ENCODE measurements at regions not wholly inside any gene's neighbourhood (a gene's known extent, or its start where the extent isn't known, plus 50 kb on each side); places are given as distances from the start of the nearest gene placed in this dataset.
"Not testable (repeated sequence)": the region's sequence is repeated elsewhere in the genome, so short reads cannot be mapped to it uniquely, and the experiment has no call there.

- intact Hi-C loops (cut with DNase I); DNase-seq (ENCODE audit: low spot score): not testable (repeated sequence)
These were observed 2793.8 kb downstream of the RPIA start for GRCh38 chr2:91485226-91485625.

- intact Hi-C loops (cut with DNase I); DNase-seq (ENCODE audit: low spot score): not testable (repeated sequence)
These were observed 2805.9 kb downstream of the RPIA start for GRCh38 chr2:91497129-91498064.

- DNase-seq (ENCODE audit: low spot score); intact Hi-C loops (cut with DNase I): not testable (repeated sequence)
These were observed 2806.6 kb downstream of the RPIA start for GRCh38 chr2:91498065-91498449.

- DNase-seq (ENCODE audit: low spot score), result peak; percentile 86
- intact Hi-C loops (cut with DNase I), result not testable (repeated sequence)
These were observed 2807.2 kb downstream of the RPIA start for GRCh38 chr2:91498513-91499250.

GRCh38 chr2:91499431-91500050, 2808.1 kb downstream of the RPIA start:
- peak; percentile 77 for DNase-seq (ENCODE audit: low spot score)
- intact Hi-C loops (cut with DNase I), result not testable (repeated sequence)

GRCh38 chr2:91500246-91500977, 2808.9 kb downstream of the RPIA start:
- DNase-seq (ENCODE audit: low spot score), result peak; percentile 77
- intact Hi-C loops (cut with DNase I), result not testable (repeated sequence)

- DNase-seq (ENCODE audit: low spot score); intact Hi-C loops (cut with DNase I): not testable (repeated sequence)
These were observed 2809.5 kb downstream of the RPIA start for GRCh38 chr2:91500978-91501310.

GRCh38 chr2:91501481-91502080, 2810.1 kb downstream of the RPIA start:
- intact Hi-C loops (cut with DNase I); DNase-seq (ENCODE audit: low spot score): not testable (repeated sequence)

- intact Hi-C loops (cut with DNase I); DNase-seq (ENCODE audit: low spot score): not testable (repeated sequence)
These were observed 2812.1 kb downstream of the RPIA start for GRCh38 chr2:91503572-91503958.

GRCh38 chr2:91503959-91504741, 2812.7 kb downstream of the RPIA start:
- DNase-seq (ENCODE audit: low spot score), result not testable (repeated sequence)

GRCh38 chr2:91508816-91509215, 2817.3 kb downstream of the RPIA start:
- DNase-seq (ENCODE audit: low spot score); intact Hi-C loops (cut with DNase I): not testable (repeated sequence)

More at GRCh38 chr2:91503959-91504741, 2812.7 kb downstream of the RPIA start:
- intact Hi-C loops (cut with DNase I), result not testable (repeated sequence)

- DNase-seq (ENCODE audit: low spot score); intact Hi-C loops (cut with DNase I): not testable (repeated sequence)
These were observed 2817.8 kb downstream of the RPIA start for GRCh38 chr2:91509276-91509675.

- intact Hi-C loops (cut with DNase I); DNase-seq (ENCODE audit: low spot score): not testable (repeated sequence)
These were observed 2819.7 kb downstream of the RPIA start for GRCh38 chr2:91511166-91511565.

GRCh38 chr2:91515966-91516365, 2824.5 kb downstream of the RPIA start:
- peak; percentile 20 for DNase-seq (ENCODE audit: low spot score)
- intact Hi-C loops (cut with DNase I), result not testable (repeated sequence)

- intact Hi-C loops (cut with DNase I), result not testable (repeated sequence)
- peak; percentile 10 for DNase-seq (ENCODE audit: low spot score)
These were observed 2825.2 kb downstream of the RPIA start for GRCh38 chr2:91516669-91517068.

GRCh38 chr2:91517846-91518245, 2826.4 kb downstream of the RPIA start:
- intact Hi-C loops (cut with DNase I), result not testable (repeated sequence)
- peak; percentile 57 for DNase-seq (ENCODE audit: low spot score)

- intact Hi-C loops (cut with DNase I), result not testable (repeated sequence)
- DNase-seq (ENCODE audit: low spot score), result peak; percentile 69
These were observed 2827.0 kb downstream of the RPIA start for GRCh38 chr2:91518361-91518981.

GRCh38 chr2:91519359-91519758, 2827.9 kb downstream of the RPIA start:
- DNase-seq (ENCODE audit: low spot score), result peak; percentile 65
- intact Hi-C loops (cut with DNase I), result not testable (repeated sequence)

All from cardiac septum (tissue), 1 donor.